Inferior parietal cortex (tissue), 1 donor: ENCODE measurements at regions not wholly inside any gene's neighbourhood (a gene's known extent, or its start where the extent isn't known, plus 50 kb on each side); places are given as distances from the start of the nearest gene placed in this dataset.
A peak's percentile ranks its signal among the peaks of the same experiment; 100 is the strongest.
"Not testable (repeated sequence)": the region's sequence is repeated elsewhere in the genome, so short reads cannot be mapped to it uniquely, and the experiment has no call there.

ENCODE experiments used
- DNase-seq: peaks from one replicate; pipeline ENCODE4 v3.0.0-alpha.2; 2016; ENCODE audit errors: extremely low spot score

GRCh38 chrX:44675362-44676024 is 132.8 kb upstream of the FUNDC1 start:
- DNase-seq = peak; percentile 22

- no peak for DNase-seq
Observed at GRCh38 chrX:44674906-44675305, 132.2 kb upstream of the FUNDC1 start.

- no peak for DNase-seq
Observed at GRCh38 chrX:44669626-44670025, 127.0 kb upstream of the FUNDC1 start.

- no peak for DNase-seq
Observed at GRCh38 chrX:44667771-44668170, 125.1 kb upstream of the FUNDC1 start.

- not testable (repeated sequence) for DNase-seq
Observed at GRCh38 chrX:44657718-44658246, 115.1 kb upstream of the FUNDC1 start.

GRCh38 chrX:44651358-44651757 is 108.7 kb upstream of the FUNDC1 start:
- DNase-seq = peak; percentile 20

GRCh38 chrX:44643723-44644122 is 101.1 kb upstream of the FUNDC1 start:
- DNase-seq = no peak

- DNase-seq = no peak
Observed at GRCh38 chrX:44637282-44637681, 94.6 kb upstream of the FUNDC1 start.

- DNase-seq = no peak
Observed at GRCh38 chrX:44621078-44621477, 78.4 kb upstream of the FUNDC1 start.

GRCh38 chrX:44619039-44619438 is 76.4 kb upstream of the FUNDC1 start:
- DNase-seq = no peak

GRCh38 chrX:44596277-44596676 is 53.6 kb upstream of the FUNDC1 start:
- no peak for DNase-seq
